ENCODE measurements at regions not wholly inside any gene's neighbourhood (a gene's known extent, or its start where the extent isn't known, plus 50 kb on each side); places are given as distances from the start of the nearest gene placed in this dataset.

DNA sequence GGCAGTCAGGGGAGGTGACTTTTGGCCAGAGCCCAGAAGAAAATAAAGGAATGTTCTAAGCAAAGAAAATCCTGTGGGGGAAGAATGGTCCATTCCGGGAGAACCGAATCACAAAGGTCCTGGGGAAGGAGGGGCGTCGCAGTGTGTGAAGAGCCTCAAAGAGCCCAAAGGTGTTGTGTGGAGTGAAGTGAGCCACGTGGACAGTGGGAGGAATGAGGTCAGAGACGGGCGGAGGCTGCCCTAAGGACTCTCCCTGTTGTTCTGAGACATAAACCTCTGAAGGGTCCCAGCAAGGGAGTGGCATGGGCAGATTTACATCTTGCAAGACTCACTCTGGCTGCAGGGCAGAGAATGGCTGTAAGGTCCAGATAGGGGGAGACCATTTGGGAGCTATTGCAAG is 91.3 kb upstream of the SEC11C start:
- intact Hi-C loops (cut with DNase I), result no loop called here
- Histone ChIP-seq H3K4me1 (peaks cover 0 to 5% (median 0%) of the 10 kb centered on the region in 12 donors), H3K9me3 (no peaks in the 10 kb centered on the region), H3K27ac (no peak overlapping the region), H3K36me3 (no peaks in the 10 kb centered on the region), H3K27me3 (no peaks in the 10 kb centered on the region), H3K4me3 (no peak overlapping the region)
- ATAC-seq (no peak), DNase-seq (no peak)
- WGBS, 4 donors, result 64 to 76% (median 71%) methylated on average over 7 of the region's 7 CpGs
- no peak for TF ChIP-seq CTCF (IDR thresholded peaks at IDR 0.05)
- TF ChIP-seq POLR2A (IDR thresholded peaks at IDR 0.05), result no peak

DNA sequence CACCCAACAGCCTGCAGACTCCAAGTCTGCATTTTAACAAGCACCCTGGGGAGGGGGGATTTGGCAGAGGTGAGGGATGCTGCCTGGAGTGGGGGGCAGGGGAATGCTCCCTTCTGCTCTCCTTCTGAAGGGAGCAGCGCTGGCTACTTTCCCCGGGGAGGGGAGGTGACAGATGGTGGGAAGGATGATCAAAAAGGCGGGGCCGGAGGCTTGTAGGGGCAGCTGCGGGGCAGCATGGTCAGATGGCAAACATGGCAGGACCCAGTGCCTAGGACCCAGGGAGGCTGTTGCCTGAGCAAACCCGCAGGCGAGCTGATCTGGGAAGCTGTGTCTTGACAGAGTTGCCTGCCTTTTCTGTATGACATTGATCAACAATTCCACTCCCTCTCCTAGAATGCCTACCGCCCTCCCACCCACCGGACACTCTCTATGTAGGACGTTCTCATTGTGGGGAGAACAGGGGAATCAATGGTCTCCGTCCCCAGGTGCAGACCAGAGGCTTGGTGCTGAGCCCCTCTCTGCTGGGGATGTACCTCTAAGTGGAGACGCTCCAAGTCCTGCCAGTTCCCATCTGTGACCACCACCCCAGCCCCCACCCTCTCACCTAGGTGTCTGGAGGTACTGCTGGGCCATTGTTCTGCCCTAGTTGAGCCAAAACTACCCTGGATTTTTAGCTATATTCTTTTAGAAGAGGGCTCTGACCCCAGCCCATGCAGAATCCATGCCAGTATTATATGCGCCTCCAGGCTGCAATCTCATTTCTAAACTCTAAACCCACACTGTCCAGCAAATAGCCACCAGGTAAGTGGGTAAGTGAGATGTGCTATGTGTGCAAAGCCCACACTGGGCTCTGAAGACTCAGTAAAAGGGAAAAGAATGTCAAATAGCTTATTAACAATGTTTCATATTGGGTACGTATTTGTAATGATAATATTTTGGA is 89.7 kb upstream of the SEC11C start:
- intact Hi-C loops (cut with DNase I), result loop anchor here in 4 of 10 donors (10.0 kb wide), 3 partner anchors 45 to 185 kb away; partner anchors contain the start of gene ZNF532 (in 2 of the 4)
- Histone ChIP-seq H3K4me3 (no peak overlapping the region), H3K27me3 (no peaks in the 10 kb centered on the region), H3K4me1 (peaks cover 0 to 11% (median 0%) of the 10 kb centered on the region in 12 donors), H3K9me3 (no peaks in the 10 kb centered on the region), H3K27ac (no peak overlapping the region), H3K36me3 (no peaks in the 10 kb centered on the region)
- DNase-seq, result no peak
- no peak for ATAC-seq
- 75 to 85% (median 78%) methylated on average over 14 of the region's 14 CpGs for WGBS, 4 donors
- TF ChIP-seq CTCF (IDR thresholded peaks at IDR 0.05) (no peak), POLR2A (IDR thresholded peaks at IDR 0.05) (no peak)

DNA sequence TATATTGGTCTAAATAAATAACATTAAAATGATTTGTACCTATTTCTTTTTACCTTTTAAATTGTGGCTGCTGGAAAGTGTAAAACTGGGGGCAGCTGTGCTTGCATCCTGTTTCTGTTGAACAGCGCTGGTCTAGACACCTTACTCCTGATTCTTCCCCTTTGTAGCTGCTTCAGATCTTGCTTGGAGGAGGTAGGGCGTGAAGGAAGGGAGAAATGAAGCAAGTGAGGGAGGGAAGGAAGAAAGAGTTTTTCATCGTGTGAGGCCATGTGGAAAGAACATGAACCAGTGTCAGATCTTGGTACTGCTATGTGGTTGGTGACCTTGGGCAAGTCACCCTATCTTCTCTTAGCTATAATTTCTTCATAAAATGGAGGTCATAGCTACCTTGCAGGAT is 89.0 kb upstream of the SEC11C start:
- no peak for TF ChIP-seq POLR2A (IDR thresholded peaks at IDR 0.05)
- TF ChIP-seq CTCF (IDR thresholded peaks at IDR 0.05), result no peak
- H3K36me3 ChIP-seq, result no peaks in the 10 kb centered on the region
- no peak overlapping the region for H3K4me3 ChIP-seq
- no peak for ATAC-seq
- H3K9me3 ChIP-seq, result no peaks in the 10 kb centered on the region
- WGBS, 4 donors, result 87 to 92% (median 88%) methylated on average over 3 of the region's 3 CpGs
- no peak overlapping the region for H3K27ac ChIP-seq
- intact Hi-C loops (cut with DNase I), result loop anchor here in 4 of 10 donors (10.0 kb wide), 3 partner anchors 46 to 186 kb away; partner anchors contain the start of gene ZNF532 (in 2 of the 4)
- DNase-seq, result no peak
- no peaks in the 10 kb centered on the region for H3K27me3 ChIP-seq
- peaks cover 0 to 11% (median 0%) of the 10 kb centered on the region in 12 donors for H3K4me1 ChIP-seq

- H3K36me3 ChIP-seq, result no peaks in the 10 kb centered on the region
- DNase-seq, result no peak
- no peak overlapping the region for H3K27ac ChIP-seq
- no peaks in the 10 kb centered on the region for H3K27me3 ChIP-seq
- intact Hi-C loops (cut with DNase I), result loop anchor here in 4 of 10 donors (10.0 kb wide), 3 partner anchors 47 to 187 kb away; partner anchors contain the start of gene ZNF532 (in 2 of the 4)
- peaks cover 0 to 14% (median under 1%) of the 10 kb centered on the region in 12 donors for H3K4me1 ChIP-seq
- no peak overlapping the region for H3K4me3 ChIP-seq
- no peak for TF ChIP-seq POLR2A (IDR thresholded peaks at IDR 0.05)
- no peak for TF ChIP-seq CTCF (IDR thresholded peaks at IDR 0.05)
- 76 to 89% (median 86%) methylated on average over 12 of the region's 12 CpGs for WGBS, 4 donors
- no peaks in the 10 kb centered on the region for H3K9me3 ChIP-seq
- no peak for ATAC-seq
Observed at GRCh38 chr18:59051470-59052165, 88.1 kb upstream of the SEC11C start.

Measured in heart left ventricle (tissue), 16 donors.